ENCODE measurements at regions not wholly inside any gene's neighbourhood (a gene's known extent, or its start where the extent isn't known, plus 50 kb on each side); places are given as distances from the start of the nearest gene placed in this dataset.

DNA sequence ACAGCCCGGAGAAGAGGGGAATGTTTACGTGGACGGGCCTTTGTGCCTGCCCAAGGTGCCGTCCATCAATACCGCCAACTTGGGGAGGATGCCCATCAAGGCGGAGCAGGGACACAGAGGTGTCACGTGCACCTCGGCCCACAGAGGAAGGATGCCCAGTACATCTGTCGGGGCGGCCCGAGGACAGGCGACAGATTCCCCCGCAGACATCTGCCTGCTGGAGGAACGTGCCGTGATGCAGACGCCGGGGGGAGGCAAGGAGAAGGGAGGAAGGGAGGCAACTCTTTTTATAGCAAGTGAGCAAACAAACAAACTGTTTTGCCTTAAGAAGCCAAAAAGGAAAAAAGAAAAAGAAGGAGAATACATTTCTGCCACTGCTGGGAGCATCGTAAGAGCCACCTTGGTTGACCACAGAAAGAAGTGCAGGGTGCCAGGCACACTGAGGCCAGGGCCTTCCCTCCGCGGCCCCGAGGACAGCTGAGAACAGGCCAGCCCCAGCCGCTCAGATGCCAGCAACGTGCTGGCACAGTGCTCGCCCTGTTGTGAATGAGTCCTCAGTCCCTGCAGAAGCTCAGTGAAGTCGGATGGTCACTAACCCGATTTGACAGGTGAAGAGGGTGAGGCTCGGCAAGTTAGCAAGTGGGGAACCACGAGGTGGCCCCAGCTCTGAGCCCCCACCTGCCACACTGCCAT, 146.4 kb downstream of the RBFOX3 start:
- H3K9ac ChIP-seq (ENCODE audit: low read depth in 1 of 2, low read length in 2 of 2) = no peak overlapping the region
- no peak overlapping the region for H3K27ac ChIP-seq (ENCODE audit: low read depth, low read length)
- no peaks in the 10 kb centered on the region for H3K4me1 ChIP-seq (ENCODE audit: control insufficient read depth in 1 of 2, insufficient read depth in 2 of 2, low read length in 2 of 2)
- H3K27me3 ChIP-seq (ENCODE audit: control insufficient read depth in 1 of 2, insufficient read depth in 2 of 2, low read length in 2 of 2) = peaks cover 4 to 5% of the 10 kb centered on the region in 2 donors
- no peak overlapping the region for H3K4me3 ChIP-seq (ENCODE audit: low read depth in 1 of 2, low read length in 2 of 2)
- H3K9me3 ChIP-seq (ENCODE audit: control insufficient read depth in 1 of 2, low read length in 2 of 2) = no peaks in the 10 kb centered on the region
- H3K36me3 ChIP-seq (ENCODE audit: control insufficient read depth in 1 of 2, insufficient read depth in 2 of 2, low read length in 2 of 2) = no peaks in the 10 kb centered on the region

DNA sequence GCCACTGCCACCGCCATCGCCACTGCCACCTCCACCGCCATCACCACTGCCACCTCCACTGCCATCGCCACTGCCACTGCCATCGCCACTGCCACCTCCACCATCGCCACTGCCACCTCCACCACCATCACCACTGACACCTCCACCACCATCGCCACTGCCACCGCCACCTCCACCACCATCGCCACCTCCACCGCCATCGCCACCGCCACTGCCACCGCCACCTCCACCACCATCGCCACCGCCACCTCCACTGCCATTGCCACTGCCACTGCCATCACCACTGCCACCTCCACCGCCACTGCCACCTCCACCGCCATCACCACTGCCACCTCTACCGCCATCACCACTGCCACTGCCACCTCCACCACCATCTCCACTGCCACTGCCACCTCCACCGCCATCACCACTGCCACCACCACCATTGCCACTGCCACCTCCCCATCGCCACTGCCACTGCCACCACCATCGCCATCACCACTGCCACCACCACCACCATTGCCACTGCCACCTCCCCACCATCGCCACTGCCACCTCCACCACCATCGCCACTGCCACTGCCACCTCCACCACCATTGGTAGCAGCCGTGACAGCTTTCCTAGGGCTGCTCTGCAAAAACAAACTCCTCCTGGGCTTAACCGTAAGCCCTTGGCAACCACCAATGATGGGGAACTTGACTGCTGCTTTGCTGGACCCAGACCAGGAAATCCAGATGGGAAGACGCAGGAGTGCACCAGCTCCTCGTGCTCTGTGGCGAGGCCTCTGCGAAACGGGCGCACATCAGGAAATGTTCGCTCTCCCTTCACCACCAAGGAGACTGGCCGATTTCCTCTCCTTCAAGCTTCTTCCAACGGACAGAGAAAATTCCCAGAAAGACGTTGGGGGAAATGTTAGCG, 147.2 kb downstream of the RBFOX3 start:
- Histone ChIP-seq H3K36me3 (ENCODE audit: control insufficient read depth in 1 of 2, insufficient read depth in 2 of 2, low read length in 2 of 2) (no peaks in the 10 kb centered on the region), H3K9me3 (ENCODE audit: control insufficient read depth in 1 of 2, low read length in 2 of 2) (no peaks in the 10 kb centered on the region), H3K27me3 (ENCODE audit: control insufficient read depth in 1 of 2, insufficient read depth in 2 of 2, low read length in 2 of 2) (peaks cover 0 to 5% of the 10 kb centered on the region in 2 donors), H3K27ac (ENCODE audit: low read depth, low read length) (no peak overlapping the region), H3K4me3 (ENCODE audit: low read depth in 1 of 2, low read length in 2 of 2) (no peak overlapping the region), H3K9ac (ENCODE audit: low read depth in 1 of 2, low read length in 2 of 2) (no peak overlapping the region), H3K4me1 (ENCODE audit: control insufficient read depth in 1 of 2, insufficient read depth in 2 of 2, low read length in 2 of 2) (no peaks in the 10 kb centered on the region)

DNA sequence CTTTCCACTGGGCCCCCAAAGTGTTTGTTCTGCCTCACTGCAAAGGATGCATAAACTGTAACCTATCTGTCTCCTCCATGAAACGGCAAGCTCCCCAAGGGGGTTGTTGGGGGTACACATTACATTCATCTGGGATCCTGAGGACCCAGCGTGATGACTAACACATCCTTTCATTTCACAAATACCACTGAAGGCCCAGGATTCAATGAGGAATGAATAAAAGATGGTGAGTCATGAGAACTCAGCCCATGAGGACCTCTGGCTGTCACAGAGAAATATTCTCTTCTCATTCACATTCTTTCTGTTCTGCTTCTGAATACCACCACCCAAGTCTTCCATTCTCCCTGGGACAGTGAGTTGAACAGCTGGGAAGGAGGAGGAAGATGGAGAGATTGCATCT, 149.8 kb downstream of the RBFOX3 start:
- Histone ChIP-seq H3K9me3 (ENCODE audit: control insufficient read depth in 1 of 2, low read length in 2 of 2) (no peaks in the 10 kb centered on the region), H3K9ac (ENCODE audit: low read depth in 1 of 2, low read length in 2 of 2) (no peak overlapping the region), H3K27ac (ENCODE audit: low read depth, low read length) (no peak overlapping the region), H3K4me1 (ENCODE audit: control insufficient read depth in 1 of 2, insufficient read depth in 2 of 2, low read length in 2 of 2) (no peaks in the 10 kb centered on the region), H3K27me3 (ENCODE audit: control insufficient read depth in 1 of 2, insufficient read depth in 2 of 2, low read length in 2 of 2) (no peaks in the 10 kb centered on the region), H3K36me3 (ENCODE audit: control insufficient read depth in 1 of 2, insufficient read depth in 2 of 2, low read length in 2 of 2) (no peaks in the 10 kb centered on the region), H3K4me3 (ENCODE audit: low read depth in 1 of 2, low read length in 2 of 2) (no peak overlapping the region)

- H3K27ac ChIP-seq (ENCODE audit: low read depth, low read length) = no peak overlapping the region
- H3K4me1 ChIP-seq (ENCODE audit: control insufficient read depth in 1 of 2, insufficient read depth in 2 of 2, low read length in 2 of 2) = no peaks in the 10 kb centered on the region
- no peak overlapping the region for H3K4me3 ChIP-seq (ENCODE audit: low read depth in 1 of 2, low read length in 2 of 2)
- no peaks in the 10 kb centered on the region for H3K27me3 ChIP-seq (ENCODE audit: control insufficient read depth in 1 of 2, insufficient read depth in 2 of 2, low read length in 2 of 2)
- no peak overlapping the region for H3K9ac ChIP-seq (ENCODE audit: low read depth in 1 of 2, low read length in 2 of 2)
- H3K9me3 ChIP-seq (ENCODE audit: control insufficient read depth in 1 of 2, low read length in 2 of 2) = no peaks in the 10 kb centered on the region
- H3K36me3 ChIP-seq (ENCODE audit: control insufficient read depth in 1 of 2, insufficient read depth in 2 of 2, low read length in 2 of 2) = no peaks in the 10 kb centered on the region
These were observed 151.0 kb downstream of the RBFOX3 start for GRCh38 chr17:79459846-79460245.

GRCh38 chr17:79459003-79459655, 151.7 kb downstream of the RBFOX3 start:
- no peaks in the 10 kb centered on the region for H3K27me3 ChIP-seq (ENCODE audit: control insufficient read depth in 1 of 2, insufficient read depth in 2 of 2, low read length in 2 of 2)
- no peak overlapping the region for H3K9ac ChIP-seq (ENCODE audit: low read depth in 1 of 2, low read length in 2 of 2)
- no peaks in the 10 kb centered on the region for H3K4me1 ChIP-seq (ENCODE audit: control insufficient read depth in 1 of 2, insufficient read depth in 2 of 2, low read length in 2 of 2)
- H3K27ac ChIP-seq (ENCODE audit: low read depth, low read length) = no peak overlapping the region
- no peaks in the 10 kb centered on the region for H3K9me3 ChIP-seq (ENCODE audit: control insufficient read depth in 1 of 2, low read length in 2 of 2)
- no peaks in the 10 kb centered on the region for H3K36me3 ChIP-seq (ENCODE audit: control insufficient read depth in 1 of 2, insufficient read depth in 2 of 2, low read length in 2 of 2)
- H3K4me3 ChIP-seq (ENCODE audit: low read depth in 1 of 2, low read length in 2 of 2) = no peak overlapping the region

DNA sequence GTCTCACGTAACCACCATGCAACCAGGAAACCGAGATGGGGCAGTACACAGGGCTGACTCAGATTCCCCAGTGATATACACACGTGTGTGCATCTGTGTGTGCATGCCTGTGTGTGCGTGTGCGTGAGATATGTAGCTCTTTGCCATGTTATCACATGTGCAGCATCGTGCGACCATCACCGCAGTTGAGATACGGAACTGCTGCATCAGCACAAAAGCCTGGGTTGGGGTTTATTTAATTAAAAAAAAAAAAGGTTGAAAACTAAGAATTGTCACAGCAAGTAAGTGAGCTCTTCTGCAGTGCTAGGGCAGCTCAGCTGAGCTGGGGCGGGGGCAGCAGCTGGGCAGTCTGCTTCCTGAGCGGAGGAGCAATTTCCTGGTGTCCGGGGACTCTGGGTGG, 152.5 kb downstream of the RBFOX3 start:
- Histone ChIP-seq H3K36me3 (ENCODE audit: control insufficient read depth in 1 of 2, insufficient read depth in 2 of 2, low read length in 2 of 2) (no peaks in the 10 kb centered on the region), H3K4me1 (ENCODE audit: control insufficient read depth in 1 of 2, insufficient read depth in 2 of 2, low read length in 2 of 2) (no peaks in the 10 kb centered on the region), H3K9me3 (ENCODE audit: control insufficient read depth in 1 of 2, low read length in 2 of 2) (no peaks in the 10 kb centered on the region), H3K4me3 (ENCODE audit: low read depth in 1 of 2, low read length in 2 of 2) (no peak overlapping the region), H3K27ac (ENCODE audit: low read depth, low read length) (no peak overlapping the region), H3K9ac (ENCODE audit: low read depth in 1 of 2, low read length in 2 of 2) (no peak overlapping the region), H3K27me3 (ENCODE audit: control insufficient read depth in 1 of 2, insufficient read depth in 2 of 2, low read length in 2 of 2) (no peaks in the 10 kb centered on the region)

DNA sequence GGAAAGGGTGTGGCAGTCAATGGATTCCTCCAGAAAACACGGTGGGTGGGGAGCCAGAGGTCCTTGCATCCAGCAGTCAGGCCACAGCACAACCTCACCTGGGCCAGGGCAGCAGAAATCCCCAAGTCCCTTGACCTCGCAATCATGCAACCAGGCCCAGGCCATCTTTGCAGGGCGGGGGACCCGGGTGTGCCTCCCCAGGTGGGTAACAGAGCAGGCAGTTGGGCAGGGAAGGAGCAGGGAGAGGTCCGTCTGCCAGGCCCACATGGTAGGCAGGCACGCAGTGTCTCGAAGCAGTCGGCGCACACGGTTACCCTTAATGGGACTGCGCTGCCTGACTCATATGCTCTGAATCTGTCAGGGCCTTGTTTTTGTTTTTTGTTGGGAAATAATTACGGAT, 153.0 kb downstream of the RBFOX3 start:
- Histone ChIP-seq H3K4me3 (ENCODE audit: low read depth in 1 of 2, low read length in 2 of 2) (no peak overlapping the region), H3K4me1 (ENCODE audit: control insufficient read depth in 1 of 2, insufficient read depth in 2 of 2, low read length in 2 of 2) (no peaks in the 10 kb centered on the region), H3K27ac (ENCODE audit: low read depth, low read length) (no peak overlapping the region), H3K9me3 (ENCODE audit: control insufficient read depth in 1 of 2, low read length in 2 of 2) (no peaks in the 10 kb centered on the region), H3K36me3 (ENCODE audit: control insufficient read depth in 1 of 2, insufficient read depth in 2 of 2, low read length in 2 of 2) (no peaks in the 10 kb centered on the region), H3K9ac (ENCODE audit: low read depth in 1 of 2, low read length in 2 of 2) (no peak overlapping the region), H3K27me3 (ENCODE audit: control insufficient read depth in 1 of 2, insufficient read depth in 2 of 2, low read length in 2 of 2) (no peaks in the 10 kb centered on the region)

GRCh38 chr17:79457376-79457775, 153.5 kb downstream of the RBFOX3 start:
- no peaks in the 10 kb centered on the region for H3K27me3 ChIP-seq (ENCODE audit: control insufficient read depth in 1 of 2, insufficient read depth in 2 of 2, low read length in 2 of 2)
- no peaks in the 10 kb centered on the region for H3K4me1 ChIP-seq (ENCODE audit: control insufficient read depth in 1 of 2, insufficient read depth in 2 of 2, low read length in 2 of 2)
- no peak overlapping the region for H3K9ac ChIP-seq (ENCODE audit: low read depth in 1 of 2, low read length in 2 of 2)
- H3K36me3 ChIP-seq (ENCODE audit: control insufficient read depth in 1 of 2, insufficient read depth in 2 of 2, low read length in 2 of 2) = no peaks in the 10 kb centered on the region
- no peak overlapping the region for H3K27ac ChIP-seq (ENCODE audit: low read depth, low read length)
- no peaks in the 10 kb centered on the region for H3K9me3 ChIP-seq (ENCODE audit: control insufficient read depth in 1 of 2, low read length in 2 of 2)
- H3K4me3 ChIP-seq (ENCODE audit: low read depth in 1 of 2, low read length in 2 of 2) = no peak overlapping the region

DNA sequence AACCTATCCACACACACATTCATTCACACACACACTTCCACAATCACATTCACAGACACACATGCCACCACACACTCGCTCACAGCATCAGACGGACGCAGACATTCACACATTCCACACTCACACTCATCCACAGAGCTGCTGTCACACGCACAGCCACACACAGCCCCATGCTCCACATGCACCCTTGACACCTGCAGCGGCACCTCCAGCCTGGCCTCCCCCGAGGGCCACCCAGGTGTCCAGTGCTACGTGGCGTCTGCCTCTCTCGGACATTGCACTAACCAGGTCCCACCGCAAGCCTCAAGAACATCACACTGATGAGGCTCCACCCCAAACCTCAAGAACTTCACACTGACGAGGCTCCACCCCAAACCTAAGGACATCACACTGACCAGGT, 155.2 kb downstream of the RBFOX3 start:
- no peak overlapping the region for H3K27ac ChIP-seq (ENCODE audit: low read depth, low read length)

GRCh38 chr17:79454826-79455225, 156.0 kb downstream of the RBFOX3 start:
- no peak overlapping the region for H3K9ac ChIP-seq (ENCODE audit: low read depth in 1 of 2, low read length in 2 of 2)
- no peaks in the 10 kb centered on the region for H3K9me3 ChIP-seq (ENCODE audit: control insufficient read depth in 1 of 2, low read length in 2 of 2)
- H3K4me3 ChIP-seq (ENCODE audit: low read depth in 1 of 2, low read length in 2 of 2) = no peak overlapping the region
- H3K27me3 ChIP-seq (ENCODE audit: control insufficient read depth in 1 of 2, insufficient read depth in 2 of 2, low read length in 2 of 2) = no peaks in the 10 kb centered on the region
- H3K27ac ChIP-seq (ENCODE audit: low read depth, low read length) = no peak overlapping the region
- H3K36me3 ChIP-seq (ENCODE audit: control insufficient read depth in 1 of 2, insufficient read depth in 2 of 2, low read length in 2 of 2) = no peaks in the 10 kb centered on the region
- no peaks in the 10 kb centered on the region for H3K4me1 ChIP-seq (ENCODE audit: control insufficient read depth in 1 of 2, insufficient read depth in 2 of 2, low read length in 2 of 2)

More for the DNA sequence above, 155.2 kb downstream of the RBFOX3 start:
- Histone ChIP-seq H3K9me3 (ENCODE audit: control insufficient read depth in 1 of 2, low read length in 2 of 2) (no peaks in the 10 kb centered on the region), H3K4me3 (ENCODE audit: low read depth in 1 of 2, low read length in 2 of 2) (no peak overlapping the region), H3K4me1 (ENCODE audit: control insufficient read depth in 1 of 2, insufficient read depth in 2 of 2, low read length in 2 of 2) (no peaks in the 10 kb centered on the region), H3K36me3 (ENCODE audit: control insufficient read depth in 1 of 2, insufficient read depth in 2 of 2, low read length in 2 of 2) (no peaks in the 10 kb centered on the region), H3K27me3 (ENCODE audit: control insufficient read depth in 1 of 2, insufficient read depth in 2 of 2, low read length in 2 of 2) (no peaks in the 10 kb centered on the region), H3K9ac (ENCODE audit: low read depth in 1 of 2, low read length in 2 of 2) (no peak overlapping the region)

Measured in duodenal mucosa (tissue), 2 donors.